ENCODE measurements at regions not wholly inside any gene's neighbourhood (a gene's known extent, or its start where the extent isn't known, plus 50 kb on each side); places are given as distances from the start of the nearest gene placed in this dataset.
"Not testable (repeated sequence)": the region's sequence is repeated elsewhere in the genome, so short reads cannot be mapped to it uniquely, and the experiment has no call there.

GRCh38 chr12:31162896-31163560 lies 89.4 kb downstream of the DDX11 start:
- not testable (repeated sequence) for H3K4me1 Mint-ChIP-seq (ENCODE audit: low read depth); H3K27me3 Mint-ChIP-seq (ENCODE audit: low read depth); H3K4me3 Mint-ChIP-seq; DNase-seq; H3K9me3 Mint-ChIP-seq; ATAC-seq; H3K36me3 Mint-ChIP-seq (ENCODE audit: insufficient read depth)

GRCh38 chr12:31174293-31174692 lies 100.6 kb downstream of the DDX11 start:
- not testable (repeated sequence) for H3K36me3 Mint-ChIP-seq (ENCODE audit: insufficient read depth); ATAC-seq; H3K27me3 Mint-ChIP-seq (ENCODE audit: low read depth); H3K4me1 Mint-ChIP-seq (ENCODE audit: low read depth); H3K9me3 Mint-ChIP-seq; DNase-seq; H3K4me3 Mint-ChIP-seq

GRCh38 chr12:31177514-31177913 lies 103.9 kb downstream of the DDX11 start:
- not testable (repeated sequence) for H3K4me3 Mint-ChIP-seq; H3K9me3 Mint-ChIP-seq; H3K36me3 Mint-ChIP-seq (ENCODE audit: insufficient read depth); DNase-seq; H3K4me1 Mint-ChIP-seq (ENCODE audit: low read depth); H3K27me3 Mint-ChIP-seq (ENCODE audit: low read depth); ATAC-seq

- H3K36me3 Mint-ChIP-seq (ENCODE audit: insufficient read depth); H3K27me3 Mint-ChIP-seq (ENCODE audit: low read depth); ATAC-seq; H3K4me3 Mint-ChIP-seq; H3K9me3 Mint-ChIP-seq; H3K4me1 Mint-ChIP-seq (ENCODE audit: low read depth); DNase-seq: not testable (repeated sequence)
These were observed 105.2 kb downstream of the DDX11 start for GRCh38 chr12:31178875-31179274.

GRCh38 chr12:31179627-31180237 lies 106.1 kb downstream of the DDX11 start:
- ATAC-seq; H3K4me1 Mint-ChIP-seq (ENCODE audit: low read depth); H3K9me3 Mint-ChIP-seq; H3K36me3 Mint-ChIP-seq (ENCODE audit: insufficient read depth); DNase-seq; H3K27me3 Mint-ChIP-seq (ENCODE audit: low read depth); H3K4me3 Mint-ChIP-seq: not testable (repeated sequence)

GRCh38 chr12:31182571-31182970 lies 108.9 kb downstream of the DDX11 start:
- H3K36me3 Mint-ChIP-seq (ENCODE audit: insufficient read depth); H3K9me3 Mint-ChIP-seq; DNase-seq; H3K4me1 Mint-ChIP-seq (ENCODE audit: low read depth); ATAC-seq; H3K27me3 Mint-ChIP-seq (ENCODE audit: low read depth); H3K4me3 Mint-ChIP-seq: not testable (repeated sequence)

GRCh38 chr12:31183107-31183506 lies 109.4 kb downstream of the DDX11 start:
- not testable (repeated sequence) for H3K27me3 Mint-ChIP-seq (ENCODE audit: low read depth); ATAC-seq

GRCh38 chr12:31183899-31184298 lies 110.2 kb downstream of the DDX11 start:
- ATAC-seq; H3K9me3 Mint-ChIP-seq; H3K4me3 Mint-ChIP-seq; H3K27me3 Mint-ChIP-seq (ENCODE audit: low read depth); H3K36me3 Mint-ChIP-seq (ENCODE audit: insufficient read depth); DNase-seq; H3K4me1 Mint-ChIP-seq (ENCODE audit: low read depth): not testable (repeated sequence)

More at GRCh38 chr12:31183107-31183506, 109.4 kb downstream of the DDX11 start:
- not testable (repeated sequence) for H3K36me3 Mint-ChIP-seq (ENCODE audit: insufficient read depth); H3K9me3 Mint-ChIP-seq; H3K4me3 Mint-ChIP-seq; DNase-seq; H3K4me1 Mint-ChIP-seq (ENCODE audit: low read depth)

- DNase-seq; H3K4me1 Mint-ChIP-seq (ENCODE audit: low read depth); H3K36me3 Mint-ChIP-seq (ENCODE audit: insufficient read depth); H3K9me3 Mint-ChIP-seq; ATAC-seq; H3K27me3 Mint-ChIP-seq (ENCODE audit: low read depth); H3K4me3 Mint-ChIP-seq: not testable (repeated sequence)
These were observed 111.0 kb downstream of the DDX11 start for GRCh38 chr12:31184667-31185066.

- H3K36me3 Mint-ChIP-seq (ENCODE audit: insufficient read depth); DNase-seq; H3K4me3 Mint-ChIP-seq; ATAC-seq; H3K9me3 Mint-ChIP-seq; H3K4me1 Mint-ChIP-seq (ENCODE audit: low read depth); H3K27me3 Mint-ChIP-seq (ENCODE audit: low read depth): not testable (repeated sequence)
These were observed 119.0 kb downstream of the DDX11 start for GRCh38 chr12:31192689-31193088.

- H3K4me3 Mint-ChIP-seq; ATAC-seq; H3K9me3 Mint-ChIP-seq; DNase-seq; H3K4me1 Mint-ChIP-seq (ENCODE audit: low read depth); H3K36me3 Mint-ChIP-seq (ENCODE audit: insufficient read depth); H3K27me3 Mint-ChIP-seq (ENCODE audit: low read depth): not testable (repeated sequence)
These were observed 122.0 kb downstream of the DDX11 start for GRCh38 chr12:31195620-31196019.

GRCh38 chr12:31199476-31199875 lies 125.8 kb downstream of the DDX11 start:
- not testable (repeated sequence) for DNase-seq; H3K4me1 Mint-ChIP-seq (ENCODE audit: low read depth); H3K36me3 Mint-ChIP-seq (ENCODE audit: insufficient read depth); H3K4me3 Mint-ChIP-seq; H3K9me3 Mint-ChIP-seq; ATAC-seq
- peaks cover 18% of the 10 kb centered on the region for H3K27me3 Mint-ChIP-seq (ENCODE audit: low read depth)

- Mint-ChIP-seq H3K36me3 (ENCODE audit: insufficient read depth) (no peaks in the 10 kb centered on the region), H3K4me3 (no peak overlapping the region), H3K4me1 (ENCODE audit: low read depth) (peaks cover 14% of the 10 kb centered on the region), H3K27me3 (ENCODE audit: low read depth) (peaks cover 18% of the 10 kb centered on the region), H3K9me3 (peaks cover 4% of the 10 kb centered on the region)
- DNase-seq (no peak), ATAC-seq (no peak)
These were observed 124.6 kb downstream of the SINHCAF start for GRCh38 chr12:31201382-31201781.

- Mint-ChIP-seq H3K27me3 (ENCODE audit: low read depth) (peaks cover 18% of the 10 kb centered on the region), H3K9me3 (peaks cover 4% of the 10 kb centered on the region), H3K4me1 (ENCODE audit: low read depth) (peaks cover 14% of the 10 kb centered on the region), H3K36me3 (ENCODE audit: insufficient read depth) (no peaks in the 10 kb centered on the region), H3K4me3 (no peak overlapping the region)
- DNase-seq (no peak), ATAC-seq (no peak)
These were observed 122.7 kb downstream of the SINHCAF start for GRCh38 chr12:31203261-31203660.

GRCh38 chr12:31205054-31205453 lies 120.9 kb downstream of the SINHCAF start:
- H3K4me1 Mint-ChIP-seq (ENCODE audit: low read depth): peaks cover 14% of the 10 kb centered on the region
- H3K27me3 Mint-ChIP-seq (ENCODE audit: low read depth): peaks cover 17% of the 10 kb centered on the region
- DNase-seq: no peak
- ATAC-seq: peak; percentile 53 to 84
- H3K4me3 Mint-ChIP-seq: no peak overlapping the region
- no peaks in the 10 kb centered on the region for H3K9me3 Mint-ChIP-seq
- H3K36me3 Mint-ChIP-seq (ENCODE audit: insufficient read depth): no peaks in the 10 kb centered on the region
